CD4-positive, alpha-beta T cell (primary cell): ENCODE measurements at regions not wholly inside any gene's neighbourhood (a gene's known extent, or its start where the extent isn't known, plus 50 kb on each side); places are given as distances from the start of the nearest gene placed in this dataset.

Source experiments
- ATAC-seq: fragments of 200-7000 bp; cut with Tn5 transposase; one replicate; pipeline ENCODE4 v1.10.0; 2022; ENCODE audit warnings: mild to moderate bottlenecking; ENCODE audit not compliant: poor library complexity
- CTCF ChIA-PET: fragments of 350-600 bp; sonication (Branson Sonifier 250); formaldehyde crosslinking; loops from one replicate; lab custom pipeline; 2021; ENCODE audit warnings: antibody characterized with exemption, inconsistent platforms; lab: Charles Lee
- POLR2A ChIA-PET: fragments of 350-600 bp; sonication (Branson Sonifier 250); formaldehyde crosslinking; loops from one replicate; lab custom pipeline; 2021; ENCODE audit warnings: antibody characterized with exemption, inconsistent platforms; lab: Charles Lee
- DNase-seq, 14 experiments: peaks; one replicate each; pipeline ENCODE4 v3.0.0-alpha.2; 2013 to 2020; ENCODE audit warnings: mixed read lengths in 2 of 14
- H3K27ac ChIP-seq, 2 donors: one replicate each; pipeline versions ENCODE4 v1.5.1 to v1.7.0; 2013; ENCODE audit warnings: low read length in 2 of 2, low read depth in 1 of 2, mild to moderate bottlenecking in 1 of 2
- H3K27me3 ChIP-seq, 2 experiments: 1 replicate in 1 of 2; 2 replicates in 1 of 2; pipeline versions ENCODE4 v1.6.1 to v1.7.0; 2013; ENCODE audit warnings: low read length in 2 of 2, control low read depth in 1 of 2, mild to moderate bottlenecking in 1 of 2, moderate library complexity in 1 of 2; ENCODE audit not compliant: insufficient read depth in 2 of 2, control insufficient read depth in 1 of 2
- H3K36me3 ChIP-seq: one replicate; pipeline ENCODE4 v1.6.1; 2013; ENCODE audit warnings: low read length, control low read depth; ENCODE audit not compliant: insufficient read depth
- H3K4me1 ChIP-seq: one replicate; pipeline ENCODE4 v1.6.1; 2013; ENCODE audit warnings: low read length, control low read depth; ENCODE audit not compliant: insufficient read depth
- H3K4me3 ChIP-seq: one replicate; pipeline ENCODE4 v1.5.1; 2013; ENCODE audit warnings: mild to moderate bottlenecking, low read length, moderate library complexity
- H3K9me3 ChIP-seq, 2 experiments: 1 replicate in 1 of 2; 2 replicates in 1 of 2; pipeline versions ENCODE4 v1.6.1 to v1.7.0; 2013; ENCODE audit warnings: low read length in 2 of 2, mild to moderate bottlenecking in 2 of 2, control low read depth in 1 of 2, moderate library complexity in 1 of 2; ENCODE audit not compliant: control insufficient read depth in 1 of 2, insufficient read depth in 1 of 2
- H3K27ac Mint-ChIP-seq: one replicate; pipeline ENCODE4 v1.8.0; 2020; ENCODE audit warnings: mixed read lengths
- H3K27me3 Mint-ChIP-seq: one replicate; pipeline ENCODE4 v1.8.0; 2021; ENCODE audit warnings: mixed read lengths
- H3K36me3 Mint-ChIP-seq: one replicate; pipeline ENCODE4 v1.8.0; 2021; ENCODE audit warnings: low read depth, mixed read lengths
- H3K4me1 Mint-ChIP-seq: one replicate; pipeline ENCODE4 v1.8.0; 2021; ENCODE audit warnings: low read depth, mixed read lengths
- H3K4me3 Mint-ChIP-seq: one replicate; pipeline ENCODE4 v1.8.0; 2020; ENCODE audit warnings: mild to moderate bottlenecking, mixed read lengths
- H3K9me3 Mint-ChIP-seq: one replicate; pipeline ENCODE4 v1.8.0; 2020; ENCODE audit warnings: mixed read lengths
- intact Hi-C, 2 experiments: fragments of 100-400 bp; cut with DNase I in 1 of 2; cut with micrococcal nuclease in 1 of 2; formaldehyde crosslinking; loops; one replicate each; pipeline versions ENCODE4 v1.15.1 to v1.9.0; 2023 to 2025; cut with DNase I, micrococcal nuclease
- TF ChIP-seq, protein P1 (sequence below): fragments of 200-600 bp; IDR thresholded peaks from one replicate; pipeline ENCODE4 v1.8.0; 2022; ENCODE audit warnings: antibody characterized with exemption, mild to moderate bottlenecking

DNA sequence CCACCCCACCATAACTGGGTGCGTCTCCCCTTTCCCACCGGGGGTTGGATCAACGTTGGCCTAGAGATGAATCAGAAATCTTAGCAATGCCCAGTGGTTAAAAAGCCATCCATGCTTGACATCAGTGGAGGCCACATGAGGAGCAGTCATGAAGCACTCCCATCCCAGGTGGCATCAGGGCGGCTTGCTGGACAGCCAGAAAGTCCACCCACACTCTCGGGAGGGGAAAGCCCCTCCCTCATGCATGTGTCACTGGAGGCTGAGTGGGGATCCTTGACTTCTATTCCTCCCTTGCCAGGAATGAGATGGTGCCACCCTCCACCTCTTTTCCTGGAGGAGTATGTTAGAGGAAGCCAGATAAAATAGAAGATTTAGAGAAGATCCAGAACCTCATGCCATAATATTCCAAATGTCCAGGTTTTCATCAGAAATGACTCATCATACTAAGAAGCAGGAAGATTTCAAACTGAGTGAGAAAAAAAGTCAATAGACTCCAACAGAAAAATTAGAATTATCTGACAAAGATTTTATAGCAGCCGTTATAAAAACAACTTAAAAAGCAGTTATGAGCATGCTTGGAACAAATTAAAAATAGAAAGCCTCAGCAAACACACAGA, 507.1 kb upstream of the ID2 start:
- Histone ChIP-seq H3K4me3 (no peak overlapping the region), H3K9me3 (peaks cover 0 to 4% of the 10 kb centered on the region in 2 experiments), H3K36me3 (no peaks in the 10 kb centered on the region), H3K27ac (no peak overlapping the region), H3K27me3 (no peaks in the 10 kb centered on the region), H3K4me1 (no peaks in the 10 kb centered on the region)
- POLR2A ChIA-PET = no interaction called here
- intact Hi-C loops = no loop called here
- no peaks in the 10 kb centered on the region for H3K4me1 Mint-ChIP-seq
- TF ChIP-seq, protein P1, sequence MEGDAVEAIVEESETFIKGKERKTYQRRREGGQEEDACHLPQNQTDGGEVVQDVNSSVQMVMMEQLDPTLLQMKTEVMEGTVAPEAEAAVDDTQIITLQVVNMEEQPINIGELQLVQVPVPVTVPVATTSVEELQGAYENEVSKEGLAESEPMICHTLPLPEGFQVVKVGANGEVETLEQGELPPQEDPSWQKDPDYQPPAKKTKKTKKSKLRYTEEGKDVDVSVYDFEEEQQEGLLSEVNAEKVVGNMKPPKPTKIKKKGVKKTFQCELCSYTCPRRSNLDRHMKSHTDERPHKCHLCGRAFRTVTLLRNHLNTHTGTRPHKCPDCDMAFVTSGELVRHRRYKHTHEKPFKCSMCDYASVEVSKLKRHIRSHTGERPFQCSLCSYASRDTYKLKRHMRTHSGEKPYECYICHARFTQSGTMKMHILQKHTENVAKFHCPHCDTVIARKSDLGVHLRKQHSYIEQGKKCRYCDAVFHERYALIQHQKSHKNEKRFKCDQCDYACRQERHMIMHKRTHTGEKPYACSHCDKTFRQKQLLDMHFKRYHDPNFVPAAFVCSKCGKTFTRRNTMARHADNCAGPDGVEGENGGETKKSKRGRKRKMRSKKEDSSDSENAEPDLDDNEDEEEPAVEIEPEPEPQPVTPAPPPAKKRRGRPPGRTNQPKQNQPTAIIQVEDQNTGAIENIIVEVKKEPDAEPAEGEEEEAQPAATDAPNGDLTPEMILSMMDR = no peak
- ATAC-seq (no peak), DNase-seq (no peak)
- H3K36me3 Mint-ChIP-seq = no peaks in the 10 kb centered on the region
- H3K4me3 Mint-ChIP-seq = no peak overlapping the region
- no peak overlapping the region for H3K27ac Mint-ChIP-seq
- CTCF ChIA-PET = no interaction called here
- peaks cover 10% of the 10 kb centered on the region for H3K9me3 Mint-ChIP-seq
- no peaks in the 10 kb centered on the region for H3K27me3 Mint-ChIP-seq

DNA sequence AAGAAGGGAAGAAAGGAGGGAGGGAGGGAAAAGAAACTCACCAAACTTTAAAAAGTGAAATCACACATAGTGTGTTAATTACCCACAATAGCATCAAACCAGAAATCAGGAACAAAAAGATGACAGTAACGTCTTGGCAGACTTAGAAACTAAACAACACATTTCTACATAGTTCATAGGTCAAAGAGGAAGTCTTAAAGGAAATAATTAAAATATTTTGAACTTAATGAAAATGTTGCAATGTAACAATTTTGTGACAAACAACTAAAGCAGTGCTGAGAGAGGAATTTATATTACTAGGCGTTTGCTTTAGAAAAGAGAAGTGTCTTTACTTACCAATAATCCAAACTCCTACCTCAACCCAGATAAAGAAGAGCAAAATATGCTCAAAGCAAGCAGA, 505.0 kb upstream of the ID2 start:
- H3K4me1 Mint-ChIP-seq = no peaks in the 10 kb centered on the region
- Histone ChIP-seq H3K27me3 (no peaks in the 10 kb centered on the region), H3K9me3 (peaks cover 0 to 4% of the 10 kb centered on the region in 2 experiments), H3K4me3 (no peak overlapping the region), H3K27ac (peak overlapping the region in 1 of 2 donors; percentile 6), H3K4me1 (no peaks in the 10 kb centered on the region), H3K36me3 (no peaks in the 10 kb centered on the region)
- no peak for ATAC-seq
- intact Hi-C loops = no loop called here
- peak in 2 of 14 experiments; percentile 18 to 30 for DNase-seq
- H3K27me3 Mint-ChIP-seq = no peaks in the 10 kb centered on the region
- no peaks in the 10 kb centered on the region for H3K36me3 Mint-ChIP-seq
- CTCF ChIA-PET = interaction anchor here (2.0 kb wide), 1 partner anchor 19 kb away, joined by 4 read pairs; no protein-coding TSS in a partner anchor
- H3K9me3 Mint-ChIP-seq = peaks cover 13% of the 10 kb centered on the region
- TF ChIP-seq, protein P1 = no peak
- POLR2A ChIA-PET = no interaction called here
- H3K4me3 Mint-ChIP-seq = no peak overlapping the region
- H3K27ac Mint-ChIP-seq = no peak overlapping the region

DNA sequence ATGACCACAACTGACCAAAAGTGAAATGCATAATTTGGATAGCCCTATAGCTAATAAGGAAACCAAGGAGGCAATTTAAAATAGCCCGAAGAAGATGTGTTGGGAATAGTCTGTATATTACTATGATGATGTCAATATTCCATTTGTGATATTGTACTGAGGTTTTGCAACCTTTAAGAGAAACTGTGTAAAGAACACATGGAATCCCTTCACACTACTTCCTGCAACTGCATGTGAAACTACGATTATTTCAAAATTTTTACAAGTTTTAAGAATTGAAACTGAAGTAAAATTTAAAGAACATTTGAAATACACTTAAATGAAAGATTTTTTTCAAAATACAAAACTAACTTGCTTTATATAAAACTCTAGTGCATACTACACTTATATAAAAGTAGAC, 504.3 kb upstream of the ID2 start:
- Histone ChIP-seq H3K27me3 (no peaks in the 10 kb centered on the region), H3K27ac (no peak overlapping the region), H3K36me3 (no peaks in the 10 kb centered on the region), H3K9me3 (peaks cover 0 to 4% of the 10 kb centered on the region in 2 experiments), H3K4me1 (no peaks in the 10 kb centered on the region), H3K4me3 (no peak overlapping the region)
- intact Hi-C loops = no loop called here
- ATAC-seq (no peak), DNase-seq (no peak)
- TF ChIP-seq, protein P1 = no peak
- POLR2A ChIA-PET = no interaction called here
- H3K27me3 Mint-ChIP-seq = no peaks in the 10 kb centered on the region
- H3K4me3 Mint-ChIP-seq = no peak overlapping the region
- no peaks in the 10 kb centered on the region for H3K4me1 Mint-ChIP-seq
- H3K9me3 Mint-ChIP-seq = peaks cover 13% of the 10 kb centered on the region
- H3K36me3 Mint-ChIP-seq = no peaks in the 10 kb centered on the region
- H3K27ac Mint-ChIP-seq = no peak overlapping the region
- CTCF ChIA-PET = interaction anchor here (2.0 kb wide), 1 partner anchor 19 kb away, joined by 4 read pairs; no protein-coding TSS in a partner anchor
